Endodermal cell (in vitro differentiated cells): ENCODE measurements at regions not wholly inside any gene's neighbourhood (a gene's known extent, or its start where the extent isn't known, plus 50 kb on each side); places are given as distances from the start of the nearest gene placed in this dataset.

ENCODE experiments used
- DNase-seq: peaks from one replicate; pipeline ENCODE4 v3.0.0-alpha.2; 2017
- H3K27ac ChIP-seq: 2 replicates; pipeline ENCODE4 v1.5.1; 2013; ENCODE audit warnings: mild to moderate bottlenecking, low read depth, low read length, moderate library complexity
- H3K27me3 ChIP-seq: 2 replicates; pipeline ENCODE4 v1.6.1; 2013; ENCODE audit warnings: mild to moderate bottlenecking, low read length, moderate library complexity; ENCODE audit not compliant: insufficient read depth, control insufficient read depth, poor library complexity, severe bottlenecking
- H3K36me3 ChIP-seq: 2 replicates; pipeline ENCODE4 v1.7.0; 2013; ENCODE audit warnings: mild to moderate bottlenecking, low read length, moderate library complexity; ENCODE audit not compliant: control insufficient read depth, insufficient read depth
- H3K4me1 ChIP-seq: one replicate; pipeline ENCODE4 v1.7.0; 2013; ENCODE audit warnings: low read length; ENCODE audit not compliant: control insufficient read depth, insufficient read depth
- H3K4me3 ChIP-seq: 2 replicates; pipeline ENCODE4 v1.5.1; 2013; ENCODE audit warnings: mild to moderate bottlenecking, low read length, moderate library complexity
- H3K9ac ChIP-seq: 2 replicates; pipeline ENCODE4 v1.6.1; 2013; ENCODE audit warnings: mild to moderate bottlenecking, low read length, moderate library complexity; ENCODE audit not compliant: poor library complexity, severe bottlenecking; ENCODE audit errors: extremely low read depth
- H3K9me3 ChIP-seq: 2 replicates; pipeline ENCODE4 v1.6.1; 2013; ENCODE audit warnings: mild to moderate bottlenecking, low read length, moderate library complexity; ENCODE audit not compliant: control insufficient read depth
- H3K27ac Mint-ChIP-seq: 2 replicates; pipeline ENCODE4 v1.8.0; 2020; ENCODE audit warnings: mixed read lengths
- H3K27me3 Mint-ChIP-seq: 2 replicates; pipeline ENCODE4 v1.8.0; 2021; ENCODE audit warnings: mild to moderate bottlenecking, mixed read lengths; ENCODE audit not compliant: insufficient read depth
- H3K36me3 Mint-ChIP-seq: 2 replicates; pipeline ENCODE4 v1.8.0; 2020; ENCODE audit warnings: low read depth, mixed read lengths
- H3K4me1 Mint-ChIP-seq: 2 replicates; pipeline ENCODE4 v1.8.0; 2020; ENCODE audit warnings: mixed read lengths
- H3K4me3 Mint-ChIP-seq: 2 replicates; pipeline ENCODE4 v1.8.0; 2020; ENCODE audit warnings: mild to moderate bottlenecking, moderate library complexity, mixed read lengths
- H3K9me3 Mint-ChIP-seq: 2 replicates; pipeline ENCODE4 v1.8.0; 2020; ENCODE audit warnings: mild to moderate bottlenecking, mixed read lengths
- WGBS, 2 experiments: methylation state at CpG; one replicate each; pipeline versions ENCODE4 v1.1.5 to v1.1.7; 2013; ENCODE audit warnings: missing lambda C conversion rate in 2 of 2, mixed read lengths in 1 of 2; ENCODE audit not compliant: insufficient coverage in 1 of 2, insufficient read length in 1 of 2; 5-methylcytosine and 5-hydroxymethylcytosine counted together
- TF ChIP-seq, protein P1 (sequence below): fragments of 200-600 bp; sonication (generic); conservative IDR thresholded peaks from 2 replicates; pipeline ENCODE4 v1.5.0; 2021; ENCODE audit warnings: antibody characterized with exemption, mild to moderate bottlenecking

DNA sequence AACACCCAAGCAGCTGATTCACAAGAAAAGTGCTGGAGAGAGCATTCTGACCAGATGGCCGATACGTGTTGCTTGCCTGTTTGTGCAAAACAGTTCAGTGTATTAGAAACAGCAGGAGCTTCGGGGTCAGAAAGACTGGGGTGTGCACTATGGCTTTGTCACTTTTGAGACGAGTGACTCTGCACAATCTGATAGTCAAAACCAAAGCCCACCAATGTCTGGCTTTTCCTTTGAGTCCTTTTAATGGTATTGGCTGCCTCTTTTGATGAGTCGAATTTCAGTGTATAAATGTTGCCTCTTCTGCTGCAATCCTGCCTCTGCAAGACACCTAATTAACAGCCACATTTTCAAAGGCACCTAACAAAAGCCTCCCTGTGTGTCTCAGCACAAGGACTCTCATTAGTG, 444.6 kb downstream of the AJAP1 start:
- no peaks in the 10 kb centered on the region for H3K4me1 ChIP-seq
- Mint-ChIP-seq H3K36me3 (peaks cover 6% of the 10 kb centered on the region), H3K9me3 (peaks cover 43% of the 10 kb centered on the region), H3K4me1 (peaks cover 12% of the 10 kb centered on the region), H3K4me3 (no peak overlapping the region), H3K27ac (peak overlapping the region; percentile 49), H3K27me3 (no peaks in the 10 kb centered on the region)
- H3K4me3 ChIP-seq, result no peak overlapping the region
- no peak overlapping the region for H3K9ac ChIP-seq
- H3K27ac ChIP-seq, result no peak overlapping the region
- no peak for DNase-seq
- H3K36me3 ChIP-seq, result no peaks in the 10 kb centered on the region
- TF ChIP-seq, protein P1, sequence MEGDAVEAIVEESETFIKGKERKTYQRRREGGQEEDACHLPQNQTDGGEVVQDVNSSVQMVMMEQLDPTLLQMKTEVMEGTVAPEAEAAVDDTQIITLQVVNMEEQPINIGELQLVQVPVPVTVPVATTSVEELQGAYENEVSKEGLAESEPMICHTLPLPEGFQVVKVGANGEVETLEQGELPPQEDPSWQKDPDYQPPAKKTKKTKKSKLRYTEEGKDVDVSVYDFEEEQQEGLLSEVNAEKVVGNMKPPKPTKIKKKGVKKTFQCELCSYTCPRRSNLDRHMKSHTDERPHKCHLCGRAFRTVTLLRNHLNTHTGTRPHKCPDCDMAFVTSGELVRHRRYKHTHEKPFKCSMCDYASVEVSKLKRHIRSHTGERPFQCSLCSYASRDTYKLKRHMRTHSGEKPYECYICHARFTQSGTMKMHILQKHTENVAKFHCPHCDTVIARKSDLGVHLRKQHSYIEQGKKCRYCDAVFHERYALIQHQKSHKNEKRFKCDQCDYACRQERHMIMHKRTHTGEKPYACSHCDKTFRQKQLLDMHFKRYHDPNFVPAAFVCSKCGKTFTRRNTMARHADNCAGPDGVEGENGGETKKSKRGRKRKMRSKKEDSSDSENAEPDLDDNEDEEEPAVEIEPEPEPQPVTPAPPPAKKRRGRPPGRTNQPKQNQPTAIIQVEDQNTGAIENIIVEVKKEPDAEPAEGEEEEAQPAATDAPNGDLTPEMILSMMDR, result no peak
- WGBS, 2 experiments, result 86 to 93% methylated on average over 5 of the region's 5 CpGs
- H3K9me3 ChIP-seq, result peaks cover 41% of the 10 kb centered on the region
- H3K27me3 ChIP-seq, result no peaks in the 10 kb centered on the region

DNA sequence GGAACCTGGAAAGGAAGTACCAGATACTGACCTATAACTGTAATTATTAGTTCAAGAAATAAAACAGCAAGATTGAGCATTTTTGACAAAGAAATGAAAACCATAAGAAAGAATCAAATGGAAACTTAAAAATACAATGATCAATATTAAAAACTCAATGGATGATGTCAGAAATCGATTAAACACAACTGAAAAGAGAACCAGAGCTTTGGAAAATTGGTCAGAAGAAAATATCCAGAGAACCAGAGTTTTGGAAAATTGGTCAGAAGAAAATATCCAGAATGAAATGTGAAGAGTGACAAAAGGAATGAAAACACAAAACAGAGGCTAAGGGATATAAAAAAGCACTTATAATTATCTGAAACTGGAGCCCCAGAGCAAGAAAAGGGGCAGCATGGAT, 438.6 kb downstream of the AJAP1 start:
- Mint-ChIP-seq H3K4me1 (no peaks in the 10 kb centered on the region), H3K27me3 (peaks cover 1% of the 10 kb centered on the region), H3K9me3 (peaks cover 55% of the 10 kb centered on the region), H3K36me3 (peaks cover 8% of the 10 kb centered on the region), H3K27ac (no peak overlapping the region), H3K4me3 (no peak overlapping the region)
- DNase-seq, result no peak
- Histone ChIP-seq H3K36me3 (no peaks in the 10 kb centered on the region), H3K4me1 (no peaks in the 10 kb centered on the region), H3K9ac (no peak overlapping the region), H3K9me3 (peaks cover 55% of the 10 kb centered on the region), H3K27ac (no peak overlapping the region), H3K27me3 (no peaks in the 10 kb centered on the region), H3K4me3 (no peak overlapping the region)
- WGBS, 2 experiments, result 80 to 86% methylated on average over 1 of the region's 1 CpG
- TF ChIP-seq, protein P1, result no peak

DNA sequence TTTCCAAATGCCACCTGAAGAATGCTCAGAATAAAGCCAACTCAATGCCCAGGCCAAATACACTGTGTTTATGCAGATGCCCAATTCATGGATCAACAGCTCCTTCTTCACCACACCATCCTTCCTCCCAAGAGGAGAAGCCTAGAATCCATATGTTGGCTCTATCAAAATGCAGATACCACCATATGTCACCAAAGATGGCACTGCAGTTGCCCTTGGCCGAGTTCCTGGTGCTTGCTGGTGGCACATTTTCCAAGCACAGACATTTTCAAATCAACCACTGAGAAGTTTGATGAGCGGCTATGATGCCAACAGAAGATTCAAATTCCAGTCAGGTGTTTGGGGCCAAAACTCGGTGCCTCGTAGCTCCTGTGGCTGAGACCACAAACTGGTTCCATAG, 430.3 kb downstream of the AJAP1 start:
- Histone ChIP-seq H3K4me3 (no peak overlapping the region), H3K27me3 (no peaks in the 10 kb centered on the region), H3K27ac (no peak overlapping the region), H3K36me3 (no peaks in the 10 kb centered on the region), H3K9me3 (peaks cover 8% of the 10 kb centered on the region), H3K4me1 (no peaks in the 10 kb centered on the region), H3K9ac (no peak overlapping the region)
- TF ChIP-seq, protein P1, result no peak
- H3K4me3 Mint-ChIP-seq, result no peak overlapping the region
- 90 to 100% methylated on average over 2 to 4 of the region's 4 CpGs for WGBS, 2 experiments
- no peaks in the 10 kb centered on the region for H3K36me3 Mint-ChIP-seq
- H3K4me1 Mint-ChIP-seq, result no peaks in the 10 kb centered on the region
- no peak overlapping the region for H3K27ac Mint-ChIP-seq
- no peak for DNase-seq
- no peaks in the 10 kb centered on the region for H3K27me3 Mint-ChIP-seq
- peaks cover 2% of the 10 kb centered on the region for H3K9me3 Mint-ChIP-seq
